HG03108 (cell line): ENCODE measurements at regions not wholly inside any gene's neighbourhood (a gene's known extent, or its start where the extent isn't known, plus 50 kb on each side); places are given as distances from the start of the nearest gene placed in this dataset.
"Not testable (repeated sequence)": the region's sequence is repeated elsewhere in the genome, so short reads cannot be mapped to it uniquely, and the experiment has no call there.

Experiments used
- ATAC-seq: cut with Tn5 transposase; IDR thresholded peaks from one replicate; pipeline ENCODE4 v1.9.1; 2021; ENCODE audit warnings: moderate library complexity; ENCODE audit not compliant: unreplicated experiment

- no peak for ATAC-seq
Measured at GRCh38 chr17:34045990-34046389, 209.1 kb upstream of the CCL2 start.

GRCh38 chr17:34051046-34051445 lies 204.0 kb upstream of the CCL2 start:
- no peak for ATAC-seq

- ATAC-seq: no peak
Measured at GRCh38 chr17:34054495-34054894, 200.6 kb upstream of the CCL2 start.

GRCh38 chr17:34055606-34056005 lies 199.5 kb upstream of the CCL2 start:
- ATAC-seq: no peak

DNA sequence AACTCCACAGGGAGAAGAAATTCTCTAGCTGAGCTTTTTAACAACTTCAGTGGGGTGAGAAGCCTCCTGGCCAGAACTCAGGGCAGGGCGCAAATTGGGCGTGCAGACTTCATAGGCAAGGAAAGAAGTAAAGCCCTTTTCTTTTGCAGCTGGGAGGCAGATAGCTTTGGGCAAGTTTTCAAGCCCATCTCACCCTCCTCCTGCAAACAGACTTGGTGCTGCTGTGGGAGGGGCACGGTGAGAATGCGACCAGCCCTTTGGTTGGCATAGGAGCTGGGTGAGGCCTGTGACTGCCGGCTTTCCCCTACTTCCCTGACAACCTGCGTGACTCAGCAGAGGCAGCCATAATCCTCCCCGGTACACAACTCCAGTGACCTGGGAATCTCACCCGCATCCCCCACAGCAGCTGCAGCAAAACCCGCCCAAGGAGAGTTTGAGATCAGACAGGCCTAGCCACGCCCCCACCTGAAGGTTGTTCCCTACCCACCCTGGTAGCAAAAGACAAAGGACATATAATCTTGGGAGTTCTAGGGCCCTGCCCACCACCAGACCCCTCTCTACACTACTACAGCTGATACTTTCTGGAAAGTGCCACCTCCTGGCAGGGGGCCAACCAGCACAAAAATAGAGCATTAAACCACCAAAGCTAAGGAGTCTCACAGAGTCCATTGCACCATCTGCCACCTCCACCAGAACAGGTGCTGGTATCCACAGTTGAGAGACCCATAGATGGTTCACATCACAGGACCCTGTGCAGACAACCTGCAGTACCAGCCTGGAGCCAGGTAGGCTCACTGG lies 195.5 kb upstream of the CCL2 start:
- ATAC-seq: no peak

GRCh38 chr17:34066528-34066927 lies 188.6 kb upstream of the CCL2 start:
- no peak for ATAC-seq

DNA sequence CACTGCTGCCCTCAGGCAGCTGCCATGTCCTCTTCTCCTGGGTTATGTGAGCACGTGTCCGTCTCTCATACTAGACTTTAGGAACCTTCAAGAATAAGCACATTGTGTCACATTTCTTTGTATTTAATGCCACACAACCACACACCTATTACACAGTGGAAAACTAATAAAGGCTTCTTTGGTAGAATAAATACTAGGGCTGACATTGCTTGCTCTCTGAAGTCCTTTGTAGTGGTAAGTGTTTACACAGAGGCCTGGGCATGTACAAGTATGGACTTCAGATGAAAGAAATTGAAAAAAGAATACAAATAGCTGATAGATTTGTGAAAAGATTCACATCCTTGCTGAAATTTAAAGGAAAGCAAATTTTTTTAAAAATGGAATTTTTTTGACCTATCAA lies 188.1 kb upstream of the CCL2 start:
- no peak for ATAC-seq

GRCh38 chr17:34068571-34068970 lies 186.5 kb upstream of the CCL2 start:
- no peak for ATAC-seq

DNA sequence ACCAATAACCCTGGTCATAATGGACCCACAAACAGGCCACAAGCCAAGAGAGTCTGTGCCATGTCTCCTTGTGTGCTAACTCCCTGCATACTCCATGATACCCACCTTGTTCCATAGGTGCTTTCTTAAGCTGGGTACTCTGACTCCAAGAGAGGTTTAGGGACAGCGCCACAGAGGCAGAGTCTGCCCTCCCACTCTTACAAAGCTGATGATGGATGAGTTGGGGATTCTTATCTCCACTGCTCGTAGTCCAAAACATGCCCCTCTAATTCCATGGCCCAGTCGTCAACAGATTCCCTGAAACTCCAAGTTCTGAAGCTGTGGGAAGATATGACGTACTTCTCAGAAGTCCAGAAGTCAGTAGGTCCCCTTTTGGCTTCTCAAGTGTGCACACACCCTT lies 184.4 kb upstream of the CCL2 start:
- ATAC-seq: no peak

DNA sequence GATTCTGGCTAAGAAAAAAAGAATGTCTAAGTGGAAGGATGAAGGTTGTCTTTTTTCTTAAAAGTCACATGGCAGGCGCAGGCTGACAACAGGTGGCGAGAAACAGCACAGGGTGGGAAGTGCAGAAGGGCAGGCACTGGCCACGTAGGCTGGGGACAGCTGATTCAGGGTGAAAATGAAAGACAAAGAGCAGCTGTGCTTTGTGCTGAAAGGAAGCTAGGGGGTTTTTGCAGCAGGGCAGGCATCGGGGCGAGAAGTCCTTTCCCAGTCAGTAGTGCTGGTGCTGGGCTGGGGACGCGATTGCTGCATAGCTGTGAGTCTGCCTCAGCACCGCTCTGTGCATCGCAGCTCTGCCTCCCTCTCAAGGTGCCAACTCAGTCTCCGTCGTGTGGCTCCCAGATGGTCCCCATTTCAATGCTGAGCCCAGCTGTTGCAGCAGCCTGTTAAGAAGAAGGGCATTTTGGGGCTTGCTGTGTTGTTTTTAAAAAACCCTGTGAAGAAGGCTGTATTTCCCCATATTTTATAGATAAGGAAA lies 183.1 kb upstream of the CCL2 start:
- ATAC-seq: no peak

GRCh38 chr17:34075076-34075475 lies 180.0 kb upstream of the CCL2 start:
- ATAC-seq: no peak

DNA sequence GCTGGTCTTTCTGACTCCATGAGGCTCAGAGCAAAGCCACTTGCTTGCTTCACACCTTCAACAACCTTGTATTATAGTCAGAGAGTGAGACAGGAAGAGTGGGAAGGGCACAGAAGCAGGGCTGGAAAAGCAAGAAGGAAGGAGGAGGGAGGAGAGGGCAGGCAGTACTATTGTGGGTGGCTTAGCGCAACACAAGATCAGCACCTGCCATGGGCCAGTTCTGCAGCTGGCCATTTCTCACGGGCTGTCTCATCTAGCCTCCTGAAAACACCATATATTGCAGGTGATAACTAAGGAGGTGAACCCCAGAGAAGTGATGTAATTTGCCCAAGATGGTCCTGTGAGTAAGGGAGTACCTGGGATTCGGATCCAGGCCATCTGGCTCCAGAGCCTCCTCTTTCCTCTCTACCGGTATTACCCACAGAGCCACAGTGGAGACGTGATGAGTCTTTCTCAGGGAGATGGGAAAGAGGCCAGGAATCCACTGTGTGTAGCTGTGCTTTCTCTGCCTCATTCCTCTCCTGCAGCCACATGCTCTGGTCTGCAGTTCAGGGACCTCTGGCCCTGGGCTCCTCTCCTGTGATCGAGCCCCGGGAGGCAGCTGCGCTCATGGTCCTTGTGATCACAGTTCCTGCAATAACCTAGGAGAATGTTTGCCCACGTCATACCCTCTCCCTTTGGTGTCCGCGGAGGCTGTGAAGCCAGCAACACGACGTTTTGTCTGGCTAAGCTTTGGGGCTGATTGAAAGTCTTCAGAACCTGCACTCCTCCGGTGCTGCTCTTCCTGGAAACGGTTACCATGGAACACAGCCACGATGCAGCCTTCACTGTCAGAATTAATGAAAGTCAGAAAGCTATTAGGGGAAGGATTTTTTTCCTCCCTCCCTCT lies 178.1 kb upstream of the CCL2 start:
- no peak for ATAC-seq

DNA sequence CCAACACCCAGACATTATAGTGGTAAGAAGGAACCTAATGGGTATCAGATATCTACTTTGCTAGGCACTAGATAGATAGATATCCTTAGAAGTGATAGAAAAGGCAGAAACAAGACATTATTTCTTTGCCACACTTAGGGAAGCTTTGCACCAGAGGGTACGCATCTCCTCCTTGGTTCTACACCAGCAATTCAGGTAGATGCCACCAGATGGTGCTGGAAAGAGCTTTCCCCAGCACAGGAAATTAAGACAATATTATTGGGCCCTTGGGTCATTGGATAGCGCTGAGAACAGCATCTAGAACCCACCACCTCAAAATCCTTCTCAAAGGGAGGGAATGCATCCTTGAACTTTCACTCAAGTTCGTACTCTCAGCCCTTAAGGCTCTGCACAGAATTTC lies 173.8 kb upstream of the CCL2 start:
- ATAC-seq: no peak

DNA sequence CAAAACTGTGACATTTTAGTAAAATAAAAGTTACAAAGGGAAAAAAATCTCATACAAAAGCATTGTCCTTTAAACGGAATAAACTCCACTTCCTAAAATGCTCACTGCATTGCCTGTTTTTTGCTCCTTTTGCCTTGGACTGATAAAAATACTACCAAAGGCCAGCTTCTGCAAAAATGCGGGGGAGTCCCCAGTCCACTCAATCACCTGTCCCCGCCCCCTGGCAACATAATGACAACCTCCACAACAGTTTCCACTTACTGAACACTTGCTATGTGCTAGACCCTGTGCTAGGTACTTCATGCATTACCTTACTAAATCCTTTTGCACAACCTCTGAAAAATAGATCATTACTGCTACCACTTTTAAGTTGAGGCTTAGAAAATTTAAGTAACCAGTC lies 172.7 kb upstream of the CCL2 start:
- ATAC-seq: no peak

DNA sequence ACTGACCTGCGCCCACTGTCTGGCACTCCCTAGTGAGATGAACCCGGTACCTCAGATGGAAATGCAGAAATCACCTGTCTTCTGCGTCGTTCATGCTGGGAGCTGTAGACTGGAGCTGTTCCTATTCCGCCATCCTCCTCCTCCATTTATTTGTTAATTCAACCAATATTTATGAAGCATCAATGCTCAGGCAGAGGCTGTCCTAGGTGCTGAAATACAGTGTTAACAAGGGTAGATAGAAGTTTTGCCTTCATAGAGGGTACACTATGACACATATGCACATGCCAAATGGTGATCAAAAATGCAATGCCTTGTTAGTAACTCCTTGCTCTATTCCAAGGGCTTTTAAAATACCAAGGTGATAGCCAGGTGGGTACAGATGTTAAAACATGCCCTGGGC lies 166.0 kb upstream of the CCL2 start:
- not testable (repeated sequence) for ATAC-seq

DNA sequence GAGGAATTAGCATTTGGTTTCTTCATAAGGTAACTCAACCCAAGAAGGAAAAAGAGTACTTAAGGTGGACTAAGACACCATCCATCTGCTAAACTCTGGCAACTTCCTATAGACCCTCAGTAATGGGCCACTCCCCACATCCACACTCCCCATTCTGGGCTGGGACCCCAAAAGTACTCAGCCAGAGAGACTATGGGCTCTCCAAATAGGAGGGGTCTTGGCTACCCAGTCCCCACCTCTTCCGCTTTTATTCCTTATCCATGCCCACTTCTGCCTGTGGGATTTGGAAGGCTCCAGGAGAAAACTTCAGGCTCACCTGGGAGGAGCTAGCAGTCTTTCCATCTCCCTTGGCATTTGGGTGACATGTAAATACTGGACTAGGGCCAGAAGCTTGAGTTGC lies 164.5 kb upstream of the CCL2 start:
- no peak for ATAC-seq

GRCh38 chr17:34091975-34092374 lies 163.1 kb upstream of the CCL2 start:
- ATAC-seq: no peak

DNA sequence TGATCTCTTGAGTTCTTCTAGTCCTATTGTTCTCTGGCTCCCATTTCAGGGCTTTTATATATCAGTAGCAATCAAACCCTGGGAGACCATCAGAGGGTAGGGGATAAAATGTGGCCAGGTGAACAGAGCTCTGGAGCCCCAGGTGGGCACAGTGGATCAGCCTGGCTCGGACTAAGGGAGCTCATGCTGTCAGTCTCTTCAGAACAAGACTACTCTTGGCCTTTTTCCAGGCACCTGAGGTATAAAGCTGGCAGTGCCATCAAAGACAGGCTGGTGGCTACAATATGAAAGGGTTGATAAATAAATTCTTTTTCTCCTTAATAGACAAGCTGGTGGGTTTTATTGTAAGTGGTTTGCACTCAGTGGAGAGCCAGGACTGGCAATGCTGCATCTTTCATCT lies 160.0 kb upstream of the CCL2 start:
- no peak for ATAC-seq

GRCh38 chr17:34098699-34099098 lies 156.4 kb upstream of the CCL2 start:
- no peak for ATAC-seq

- no peak for ATAC-seq
Measured at GRCh38 chr17:34099859-34100515, 155.1 kb upstream of the CCL2 start.

DNA sequence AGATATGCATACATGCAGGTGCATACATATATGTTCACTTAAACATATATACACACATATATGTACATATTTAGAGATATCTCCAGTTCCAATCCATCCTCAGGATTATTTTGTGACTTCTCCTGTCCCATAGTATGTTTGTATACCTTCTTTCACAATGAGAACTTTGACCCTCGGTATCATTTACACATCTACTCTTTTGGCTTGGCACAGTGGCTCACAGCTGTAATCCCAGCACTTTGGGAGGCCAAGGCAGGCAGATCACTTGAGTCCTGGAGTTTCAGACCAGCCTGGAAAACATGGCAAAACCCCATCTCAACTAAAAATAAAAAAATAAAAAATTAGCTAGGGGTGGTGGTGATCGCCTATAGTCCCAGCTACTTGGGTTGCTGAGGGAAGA lies 148.1 kb upstream of the CCL2 start:
- no peak for ATAC-seq
